CD4-positive, alpha-beta T cell treated with Interleukin-2 at 100 ng/mL for 4 hours (primary cell): ENCODE measurements at regions not wholly inside any gene's neighbourhood (a gene's known extent, or its start where the extent isn't known, plus 50 kb on each side); places are given as distances from the start of the nearest gene placed in this dataset.
"Not testable (repeated sequence)": the region's sequence is repeated elsewhere in the genome, so short reads cannot be mapped to it uniquely, and the experiment has no call there.

Experiments used
- DNase-seq: peaks from one replicate; pipeline ENCODE4 v3.0.0-alpha.2; 2020; ENCODE audit warnings: low spot score

- DNase-seq: no peak
Observed at GRCh38 chr21:19993268-19993667, 1004.9 kb upstream of the NCAM2 start.

DNA sequence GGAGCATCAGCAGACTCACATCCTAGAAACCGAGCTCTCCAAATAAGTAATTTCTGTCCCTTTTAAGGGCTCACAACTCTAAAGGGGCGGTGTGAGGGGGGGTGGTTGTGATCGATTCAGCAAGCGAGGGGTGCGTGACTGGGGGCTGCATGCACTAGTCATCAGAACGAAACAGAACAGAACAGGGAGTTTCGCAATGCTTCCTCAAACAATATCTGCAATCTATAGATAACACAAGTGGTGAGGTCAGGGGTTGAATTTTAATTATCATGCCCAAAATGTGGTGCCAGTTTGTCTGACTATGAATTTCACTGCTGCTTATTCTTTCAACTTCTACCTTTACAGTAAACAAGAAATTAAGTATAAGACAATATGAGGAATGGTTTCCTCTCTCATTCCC lies 1003.0 kb upstream of the NCAM2 start:
- no peak for DNase-seq

GRCh38 chr21:19998453-19998852 lies 999.8 kb upstream of the NCAM2 start:
- no peak for DNase-seq

- DNase-seq: no peak
Observed at GRCh38 chr21:19999369-20000272, 998.6 kb upstream of the NCAM2 start.

DNA sequence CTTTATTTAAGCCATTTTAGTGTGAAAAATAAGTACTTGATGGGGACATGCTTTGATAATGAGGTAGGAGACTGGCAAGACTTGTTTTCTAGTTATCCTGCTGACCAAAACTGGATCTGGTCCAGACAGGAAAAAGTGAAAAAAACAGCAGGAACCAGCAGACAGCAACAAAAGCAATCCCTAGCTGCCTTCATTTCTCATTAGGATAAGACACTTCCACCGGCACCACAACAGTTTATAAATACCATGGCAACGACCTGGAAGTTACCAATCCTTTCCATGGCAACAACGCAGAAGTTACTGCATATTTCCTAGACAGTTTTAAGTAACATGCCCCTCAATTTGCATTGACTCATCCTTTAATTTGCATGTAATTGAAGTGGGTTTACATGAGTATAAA lies 993.8 kb upstream of the NCAM2 start:
- no peak for DNase-seq

GRCh38 chr21:20010691-20011200 lies 987.5 kb upstream of the NCAM2 start:
- DNase-seq: no peak

- DNase-seq: no peak
Observed at GRCh38 chr21:20013851-20014250, 984.4 kb upstream of the NCAM2 start.

- DNase-seq: no peak
Observed at GRCh38 chr21:20016435-20017005, 981.7 kb upstream of the NCAM2 start.

- no peak for DNase-seq
Observed at GRCh38 chr21:20020026-20020425, 978.2 kb upstream of the NCAM2 start.

GRCh38 chr21:20023193-20023592 lies 975.0 kb upstream of the NCAM2 start:
- DNase-seq: no peak

DNA sequence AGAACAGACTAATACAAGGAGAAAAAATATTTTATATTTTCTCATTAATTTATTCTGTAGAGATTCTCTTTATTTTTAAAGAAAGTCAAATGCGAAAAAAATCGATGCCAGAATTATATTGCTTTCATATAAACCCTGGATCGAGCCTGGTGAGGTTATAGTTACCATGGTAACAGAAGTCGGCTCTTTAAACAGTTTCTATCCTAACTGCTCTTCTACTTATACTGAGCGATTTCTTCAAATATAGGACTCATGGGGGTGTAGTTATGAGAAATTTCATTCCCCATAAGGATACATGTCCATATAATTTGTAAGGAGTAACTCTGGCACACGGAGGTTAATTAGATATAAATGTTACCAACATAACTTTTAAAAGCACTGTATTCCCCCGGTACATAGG lies 973.5 kb upstream of the NCAM2 start:
- no peak for DNase-seq

DNA sequence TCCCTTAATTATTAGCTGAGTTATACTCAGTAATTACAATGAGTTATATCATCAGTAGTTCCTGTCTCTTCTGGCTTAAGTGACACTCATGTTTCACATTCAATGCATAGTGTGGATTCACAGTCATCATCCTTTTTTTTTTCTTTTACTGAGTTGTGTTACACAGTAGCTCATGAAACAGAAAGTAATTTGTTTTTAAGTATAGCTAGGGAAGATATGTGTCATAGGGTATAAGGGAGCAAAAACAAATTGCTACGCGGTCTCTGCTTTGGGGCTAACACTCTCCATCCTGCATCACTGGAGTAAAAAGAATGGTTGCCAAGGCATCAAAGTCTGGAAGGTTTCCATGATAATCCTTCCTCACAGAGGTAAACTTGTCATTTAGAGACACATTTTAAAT lies 971.7 kb upstream of the NCAM2 start:
- DNase-seq: no peak

GRCh38 chr21:20030390-20030789 lies 967.8 kb upstream of the NCAM2 start:
- DNase-seq: no peak

GRCh38 chr21:20031807-20032206 lies 966.4 kb upstream of the NCAM2 start:
- DNase-seq: no peak

DNA sequence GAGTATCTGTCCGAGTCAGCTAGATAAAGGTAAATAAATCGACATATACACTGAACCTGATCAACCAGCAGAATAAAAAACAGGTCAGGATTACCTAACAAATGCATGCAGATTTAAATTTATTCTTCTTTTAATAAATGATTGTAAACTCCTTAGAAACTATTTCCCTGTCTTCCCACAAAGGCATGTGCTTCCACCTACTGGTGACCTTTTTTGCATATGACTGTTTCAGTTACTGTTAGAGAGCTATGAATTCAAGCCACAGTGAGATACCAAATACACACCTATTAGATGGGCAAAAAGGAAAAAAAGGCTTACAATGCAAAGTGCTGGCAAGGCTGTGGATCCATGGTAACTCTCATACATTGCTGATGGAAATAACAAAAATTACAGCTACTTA lies 957.4 kb upstream of the NCAM2 start:
- no peak for DNase-seq

GRCh38 chr21:20045197-20045596 lies 953.0 kb upstream of the NCAM2 start:
- DNase-seq: no peak

DNA sequence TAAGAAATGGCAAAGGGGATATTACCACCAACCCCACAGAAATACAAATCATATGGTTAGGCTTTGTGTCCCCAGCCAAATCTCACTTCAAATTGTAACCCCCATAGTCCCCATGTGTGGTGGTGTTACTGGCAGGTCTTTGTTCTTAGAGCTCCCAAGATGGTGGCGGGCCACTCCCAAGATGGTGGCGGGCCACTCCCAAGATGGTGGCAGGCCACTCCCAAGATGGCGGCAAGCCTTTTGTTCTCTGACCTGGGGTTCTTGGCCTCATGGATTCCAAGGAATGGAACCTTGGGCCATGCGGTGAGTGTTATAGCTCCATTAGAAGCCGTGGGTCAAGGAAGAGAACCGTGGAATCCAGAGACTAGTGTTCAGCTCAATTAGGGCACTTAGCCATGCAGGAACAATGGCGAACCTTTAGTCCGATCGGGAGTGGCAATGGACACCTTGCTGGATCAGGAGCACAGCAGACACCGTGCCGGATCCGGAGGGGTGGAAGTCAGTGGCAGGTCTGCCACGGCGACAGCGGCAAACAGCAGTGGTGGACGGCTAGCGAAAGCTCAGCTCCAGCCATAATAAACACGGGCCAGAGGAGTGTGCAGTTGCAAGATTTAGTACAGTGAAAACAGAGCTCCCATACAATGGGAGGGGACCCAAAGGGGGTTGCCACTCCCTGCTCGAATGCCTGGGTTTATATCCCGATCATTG lies 949.9 kb upstream of the NCAM2 start:
- DNase-seq: not testable (repeated sequence)

DNA sequence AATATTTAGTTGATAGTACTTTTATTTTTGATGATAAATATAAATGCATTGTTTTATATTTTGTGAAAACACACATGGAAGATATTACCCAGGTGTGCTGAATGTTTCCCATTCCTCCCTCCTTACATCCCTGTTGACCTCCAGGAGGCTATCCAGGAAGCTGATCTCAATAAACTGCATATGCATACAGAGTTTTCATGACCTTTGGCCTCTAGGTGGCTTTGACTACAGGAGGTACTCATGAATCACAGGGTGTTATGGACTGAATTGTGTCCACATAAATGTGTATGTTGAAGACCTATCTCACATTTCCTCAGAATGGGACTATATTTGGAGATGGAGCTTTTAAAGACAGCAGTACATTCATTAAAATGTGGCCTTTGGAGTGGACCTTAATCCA lies 914.9 kb upstream of the NCAM2 start:
- no peak for DNase-seq

GRCh38 chr21:20083925-20084324 lies 914.3 kb upstream of the NCAM2 start:
- DNase-seq: no peak

GRCh38 chr21:20086508-20086907 lies 911.7 kb upstream of the NCAM2 start:
- no peak for DNase-seq

DNA sequence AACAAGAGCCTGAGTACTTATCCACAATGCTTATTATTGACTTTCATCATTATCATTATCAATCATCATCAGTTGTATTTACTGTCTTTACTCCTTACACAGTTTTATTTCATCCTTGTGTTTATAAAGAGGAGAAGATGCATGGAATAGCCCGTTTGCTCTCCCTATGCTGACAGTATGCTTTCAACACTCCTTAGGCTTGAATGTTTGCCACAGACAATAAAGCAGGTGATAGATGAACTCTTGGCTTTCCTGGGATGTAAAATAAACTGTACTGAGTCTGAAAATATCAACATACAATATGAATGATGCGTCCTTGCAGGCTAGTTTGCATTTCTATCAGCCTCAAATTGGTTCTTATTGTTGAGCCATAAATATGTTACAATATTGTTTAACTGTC lies 891.8 kb upstream of the NCAM2 start:
- DNase-seq: no peak

GRCh38 chr21:20108016-20108415 lies 890.2 kb upstream of the NCAM2 start:
- no peak for DNase-seq

DNA sequence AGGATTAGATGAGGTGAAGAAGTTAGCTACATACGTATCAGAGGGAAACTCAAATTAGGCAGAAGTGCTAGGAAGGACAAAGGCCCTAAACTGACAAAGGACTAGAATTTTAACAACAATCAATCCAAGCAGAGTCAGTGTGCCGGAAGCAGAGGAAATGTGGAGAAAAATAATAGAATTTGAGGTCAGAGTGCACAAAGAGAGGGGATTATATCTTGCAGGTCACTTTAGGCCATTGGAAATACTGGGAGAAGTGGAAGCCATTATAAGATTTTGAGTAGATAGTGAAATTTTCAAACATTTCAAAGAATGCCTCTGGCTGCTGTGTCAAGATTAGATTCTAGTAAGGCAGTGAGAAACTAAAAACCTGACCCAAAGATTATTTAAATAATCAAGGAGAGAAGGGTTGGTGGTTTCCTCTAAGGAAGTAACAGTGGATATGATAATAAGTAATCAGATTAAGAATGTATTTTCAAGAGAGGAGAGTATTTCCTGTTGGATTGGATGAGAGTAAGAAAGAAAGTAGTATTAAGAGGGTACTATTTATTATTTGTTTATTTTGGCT lies 889.2 kb upstream of the NCAM2 start:
- no peak for DNase-seq
